ENCODE measurements at regions not wholly inside any gene's neighbourhood (a gene's known extent, or its start where the extent isn't known, plus 50 kb on each side); places are given as distances from the start of the nearest gene placed in this dataset.

GRCh38 chrY:19058831-19059370 is 285.4 kb upstream of the HSFY2 start:
- DNase-seq (ENCODE audit: low read depth) = no peak
- no peaks in the 10 kb centered on the region for H3K36me3 ChIP-seq (ENCODE audit: control insufficient read depth, insufficient read depth, low read length)
- TF ChIP-seq CTCF (IDR thresholded peaks at IDR 0.05; ENCODE audit: insufficient read depth, low read depth, low read length) = no peak
- no peak overlapping the region for H3K4me3 ChIP-seq (ENCODE audit: low read depth, low read length)
- no peaks in the 10 kb centered on the region for H3K27me3 ChIP-seq (ENCODE audit: control insufficient read depth, insufficient read depth, low read length)
- ChIA-PET POLR2A (no interaction called here), CTCF (no interaction called here)

GRCh38 chrY:19056138-19056469 is 282.6 kb upstream of the HSFY2 start:
- TF ChIP-seq CTCF (IDR thresholded peaks at IDR 0.05; ENCODE audit: insufficient read depth, low read depth, low read length) = no peak
- DNase-seq (ENCODE audit: low read depth) = no peak
- ChIA-PET POLR2A (no interaction called here), CTCF (no interaction called here)
- no peaks in the 10 kb centered on the region for H3K36me3 ChIP-seq (ENCODE audit: control insufficient read depth, insufficient read depth, low read length)
- H3K27me3 ChIP-seq (ENCODE audit: control insufficient read depth, insufficient read depth, low read length) = no peaks in the 10 kb centered on the region
- no peak overlapping the region for H3K4me3 ChIP-seq (ENCODE audit: low read depth, low read length)

GRCh38 chrY:19055232-19056137 is 281.9 kb upstream of the HSFY2 start:
- TF ChIP-seq CTCF (IDR thresholded peaks at IDR 0.05; ENCODE audit: insufficient read depth, low read depth, low read length) = no peak
- no peaks in the 10 kb centered on the region for H3K36me3 ChIP-seq (ENCODE audit: control insufficient read depth, insufficient read depth, low read length)
- CTCF ChIA-PET = no interaction called here

GRCh38 chrY:19053806-19054205 is 280.3 kb upstream of the HSFY2 start:
- TF ChIP-seq CTCF (IDR thresholded peaks at IDR 0.05; ENCODE audit: insufficient read depth, low read depth, low read length) = no peak
- POLR2A ChIA-PET = no interaction called here

More at GRCh38 chrY:19055232-19056137, 281.9 kb upstream of the HSFY2 start:
- DNase-seq (ENCODE audit: low read depth) = no peak
- H3K4me3 ChIP-seq (ENCODE audit: low read depth, low read length) = no peak overlapping the region
- POLR2A ChIA-PET = no interaction called here
- no peaks in the 10 kb centered on the region for H3K27me3 ChIP-seq (ENCODE audit: control insufficient read depth, insufficient read depth, low read length)

GRCh38 chrY:19051021-19051420 is 277.5 kb upstream of the HSFY2 start:
- ChIA-PET POLR2A (no interaction called here), CTCF (no interaction called here)
- Histone ChIP-seq H3K27me3 (ENCODE audit: control insufficient read depth, insufficient read depth, low read length) (no peaks in the 10 kb centered on the region), H3K4me3 (ENCODE audit: low read depth, low read length) (no peak overlapping the region), H3K36me3 (ENCODE audit: control insufficient read depth, insufficient read depth, low read length) (no peaks in the 10 kb centered on the region)
- no peak for DNase-seq (ENCODE audit: low read depth)
- TF ChIP-seq CTCF (IDR thresholded peaks at IDR 0.05; ENCODE audit: insufficient read depth, low read depth, low read length) = no peak

More at GRCh38 chrY:19053806-19054205, 280.3 kb upstream of the HSFY2 start:
- H3K27me3 ChIP-seq (ENCODE audit: control insufficient read depth, insufficient read depth, low read length) = no peaks in the 10 kb centered on the region
- H3K36me3 ChIP-seq (ENCODE audit: control insufficient read depth, insufficient read depth, low read length) = no peaks in the 10 kb centered on the region
- no peak overlapping the region for H3K4me3 ChIP-seq (ENCODE audit: low read depth, low read length)
- CTCF ChIA-PET = no interaction called here
- DNase-seq (ENCODE audit: low read depth) = no peak

Measured in BJ (cell line).